Inflammatory macrophage treated with lipopolysaccharide for 1 hour (primary cell): ENCODE measurements at regions not wholly inside any gene's neighbourhood (a gene's known extent, or its start where the extent isn't known, plus 50 kb on each side); places are given as distances from the start of the nearest gene placed in this dataset.
"Not testable (repeated sequence)": the region's sequence is repeated elsewhere in the genome, so short reads cannot be mapped to it uniquely, and the experiment has no call there.

Source experiments
- DNase-seq, 2 donors: peaks; one replicate each; pipeline ENCODE4 v3.0.0-alpha.2; 2020 to 2022

DNA sequence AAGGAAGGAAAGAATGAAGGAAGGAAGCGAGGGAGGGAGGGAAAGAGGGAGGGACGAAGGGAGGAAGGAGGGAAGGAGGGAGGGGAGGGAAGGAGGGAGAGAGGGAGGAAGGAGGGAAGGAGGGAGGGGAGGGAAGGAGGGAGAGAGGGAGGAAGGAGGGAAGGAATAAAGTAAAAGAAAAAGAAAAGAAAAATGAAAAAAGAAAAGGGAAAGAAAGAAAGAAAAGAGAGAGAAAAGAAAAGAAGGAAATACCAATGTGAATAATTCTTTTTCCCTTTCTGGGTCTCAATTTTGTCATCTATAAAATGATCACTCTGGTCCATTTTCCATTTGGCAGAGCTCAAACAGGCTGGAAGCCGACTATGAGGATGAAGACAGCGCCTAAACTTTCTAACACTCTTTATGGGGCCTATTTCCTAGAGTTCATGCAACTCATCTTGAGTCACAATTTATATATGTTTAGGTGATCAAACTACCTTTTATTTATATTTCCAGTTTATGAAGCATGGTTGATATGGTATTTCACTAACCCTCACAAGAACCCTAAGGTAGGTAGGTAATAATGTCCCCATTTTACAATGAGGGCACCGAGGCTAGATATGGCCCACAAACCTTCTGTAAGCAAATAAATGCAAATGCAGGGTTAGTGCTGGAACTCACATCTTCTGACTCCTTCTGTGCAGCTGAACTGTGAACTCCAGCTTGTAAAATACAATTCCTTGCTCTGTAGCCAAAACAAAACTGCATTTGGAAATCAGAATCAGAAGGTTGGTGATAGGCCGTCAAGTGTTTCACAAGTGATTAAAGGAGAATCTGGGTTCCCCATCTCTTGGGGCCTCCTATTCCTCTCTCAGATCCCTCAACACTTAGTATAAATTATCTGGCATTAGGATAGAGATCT, 434.3 kb downstream of the ETS1 start:
- DNase-seq, result no peak

DNA sequence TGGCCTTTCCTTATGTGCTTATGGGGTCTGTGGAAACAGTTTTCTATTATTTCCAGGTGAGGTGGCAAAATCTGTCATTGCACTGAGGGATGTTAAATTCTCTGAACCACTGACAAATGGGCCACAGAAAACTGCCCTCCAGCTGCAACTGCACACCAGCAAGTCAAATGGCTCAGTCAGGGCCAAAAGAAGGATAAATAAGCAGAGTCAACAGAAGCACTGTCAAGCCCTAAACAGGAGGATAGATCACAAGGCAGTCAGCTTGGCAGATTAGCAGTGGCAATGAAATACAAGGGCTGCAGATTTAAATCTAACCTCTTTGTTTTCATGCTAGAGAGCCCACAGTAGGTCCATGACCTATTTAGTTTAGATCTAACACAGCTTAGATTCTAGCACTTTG, 435.6 kb downstream of the ETS1 start:
- no peak for DNase-seq

DNA sequence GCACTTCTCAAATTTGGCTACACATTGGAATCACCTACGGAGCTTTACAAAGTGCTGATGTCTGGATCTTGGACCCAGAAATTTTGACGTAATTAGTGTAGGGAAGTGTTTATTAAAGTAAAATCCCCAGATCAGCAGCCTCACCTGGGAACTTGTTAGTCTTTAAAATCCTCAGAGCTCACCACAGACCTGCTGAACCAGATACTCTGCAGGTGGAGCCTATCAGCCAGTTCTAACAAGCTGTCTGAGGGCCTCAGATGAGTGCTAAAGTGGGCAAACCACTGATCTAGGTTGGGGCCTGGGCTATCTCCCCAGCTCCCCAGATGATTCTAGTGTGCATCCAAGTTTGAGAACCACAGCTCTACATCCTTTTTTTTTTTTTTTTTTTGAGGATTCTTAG, 436.0 kb downstream of the ETS1 start:
- DNase-seq, result no peak

DNA sequence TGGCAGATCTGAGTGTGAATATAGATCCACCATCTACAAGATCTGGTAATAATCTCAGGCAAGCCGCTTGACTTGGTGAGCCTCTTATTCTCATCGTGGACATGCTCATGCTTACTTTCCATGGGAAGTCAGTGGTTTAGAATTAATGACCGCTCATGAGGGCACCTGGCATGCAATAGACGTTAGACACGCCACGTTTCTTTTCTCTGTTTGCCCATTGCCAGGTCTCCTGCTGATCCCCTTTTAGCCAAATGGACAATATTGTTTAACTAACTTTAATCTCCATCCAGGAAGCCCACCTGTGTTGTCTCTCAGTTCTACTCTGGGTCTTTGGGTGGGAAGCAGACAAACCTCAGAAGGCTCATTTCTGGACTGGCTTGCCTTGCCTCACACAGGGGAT, 439.1 kb downstream of the ETS1 start:
- DNase-seq, result no peak

DNA sequence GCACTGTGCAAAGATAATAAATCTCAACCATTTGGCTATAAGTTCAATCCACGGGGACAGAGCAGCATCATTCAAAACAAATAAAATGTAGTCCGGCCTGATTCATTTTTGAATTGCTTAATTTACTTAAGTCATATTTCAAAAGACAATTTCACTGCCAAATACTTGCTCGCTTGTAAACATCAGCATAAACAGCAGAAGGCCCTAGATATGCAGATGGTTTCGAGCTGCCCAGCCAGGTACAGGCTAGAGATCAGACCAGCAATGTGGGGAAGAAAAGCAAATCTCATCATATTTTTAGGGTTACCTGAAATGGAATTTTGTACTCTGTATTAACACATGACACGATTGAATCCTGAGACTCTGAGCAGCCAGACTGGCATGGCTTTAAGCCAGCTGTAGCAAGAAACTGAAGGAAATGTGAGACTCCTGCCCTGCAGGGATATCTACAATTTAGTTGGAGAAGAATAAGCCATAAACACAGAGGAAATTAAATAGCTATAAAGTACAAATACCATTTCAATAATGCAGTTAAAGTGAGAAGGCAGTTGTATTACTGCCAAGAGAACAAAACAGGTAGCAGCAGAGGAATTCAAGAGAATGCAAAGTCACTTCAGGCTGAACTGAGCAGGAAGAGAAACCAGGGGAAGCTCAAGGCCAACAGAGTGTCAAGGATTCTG, 440.3 kb downstream of the ETS1 start:
- DNase-seq, result no peak

DNA sequence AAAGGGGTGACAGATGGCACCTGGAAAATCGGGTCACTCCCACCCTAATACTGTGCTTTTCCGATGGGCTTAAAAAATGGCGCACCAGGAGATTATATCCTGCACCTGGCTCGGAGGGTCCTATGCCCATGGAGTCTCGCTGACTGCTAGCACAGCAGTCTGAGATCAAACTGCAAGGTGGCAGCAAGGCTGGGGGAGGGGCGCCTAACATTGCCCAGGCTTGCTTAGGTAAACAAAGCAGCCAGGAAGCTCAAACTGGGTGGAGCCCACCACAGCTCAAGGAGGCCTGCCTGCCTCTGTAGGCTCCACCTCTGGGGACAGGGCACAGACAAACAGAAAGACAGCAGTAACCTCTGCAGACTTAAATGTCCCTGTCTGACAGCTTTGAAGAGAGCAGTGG, 447.1 kb downstream of the ETS1 start:
- not testable (repeated sequence) for DNase-seq

DNA sequence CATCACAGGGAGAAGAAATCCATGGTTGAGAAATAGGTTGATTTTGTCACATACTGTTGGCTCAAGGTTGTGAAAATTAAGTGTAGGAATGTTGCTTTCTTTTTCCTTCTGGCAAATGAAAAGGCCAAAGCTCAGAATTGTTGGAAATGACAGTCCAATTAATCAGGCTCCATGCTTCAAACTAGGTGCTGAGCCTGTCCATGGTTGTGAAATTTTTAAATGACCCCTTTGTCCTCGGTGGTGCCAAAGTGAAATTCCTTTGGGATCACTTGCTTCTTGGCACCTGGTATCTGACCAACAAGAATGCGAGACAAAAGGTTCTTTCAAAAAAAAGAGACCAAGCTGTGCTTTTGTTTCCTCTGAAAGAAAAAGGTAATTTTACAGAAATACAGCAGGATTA, 451.9 kb downstream of the ETS1 start:
- DNase-seq, result no peak

DNA sequence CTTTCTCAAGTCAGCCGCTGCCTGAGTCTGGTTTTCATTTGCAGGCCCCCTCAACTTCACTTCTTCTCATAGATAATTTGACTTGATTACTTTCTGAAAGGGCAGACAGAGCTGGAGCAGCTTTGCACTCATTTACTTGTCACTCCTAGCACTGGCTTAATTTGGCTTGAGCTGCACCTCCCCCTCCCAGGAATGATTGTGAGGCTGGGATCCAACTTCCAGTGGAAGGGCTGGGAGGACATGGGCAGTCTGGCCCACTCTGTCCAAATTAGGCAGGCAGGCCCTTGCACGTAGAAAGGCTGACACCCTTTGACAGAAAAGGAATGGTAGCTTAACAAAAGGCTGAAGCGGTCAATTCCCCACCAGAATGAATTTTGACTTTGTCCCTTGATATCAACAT, 453.9 kb downstream of the ETS1 start:
- DNase-seq, result no peak

DNA sequence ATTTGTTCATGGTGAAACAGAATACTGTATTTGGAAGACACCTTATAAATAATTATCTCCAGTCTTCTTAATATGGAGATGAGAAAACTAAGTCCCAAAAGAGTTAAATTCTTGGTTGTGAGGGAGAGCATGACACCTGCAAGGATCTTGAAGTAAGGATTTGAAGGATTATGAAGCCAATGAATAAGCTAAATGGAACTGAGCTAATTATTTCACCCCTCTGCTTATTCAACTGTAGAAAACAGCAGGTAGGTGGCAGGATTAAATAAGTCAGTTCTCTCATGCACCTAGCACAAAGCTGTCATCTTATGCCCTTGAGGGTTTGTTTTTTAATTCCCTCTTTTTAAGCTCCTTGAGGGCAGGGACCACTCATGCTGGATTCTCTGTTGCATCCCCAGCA, 457.3 kb downstream of the ETS1 start:
- no peak for DNase-seq

DNA sequence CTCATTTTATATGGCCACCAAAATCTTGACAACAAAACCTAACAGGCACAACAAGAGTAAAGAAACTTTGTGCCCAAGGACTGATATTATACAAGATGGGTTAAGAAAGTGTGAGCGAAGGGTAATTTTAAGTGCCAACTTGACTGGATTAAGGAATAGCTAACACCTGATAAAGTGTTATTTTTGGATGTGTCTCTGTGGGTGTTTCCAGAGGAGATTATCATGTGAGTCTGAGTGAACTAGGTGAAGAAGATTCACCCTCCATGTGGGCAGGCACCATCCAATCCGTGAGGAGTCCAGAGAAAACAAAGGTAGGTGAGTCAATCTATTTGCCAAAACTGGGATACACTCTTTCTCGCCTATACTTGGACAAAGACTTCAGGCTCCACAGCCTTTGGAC, 461.6 kb downstream of the ETS1 start:
- DNase-seq, result no peak

DNA sequence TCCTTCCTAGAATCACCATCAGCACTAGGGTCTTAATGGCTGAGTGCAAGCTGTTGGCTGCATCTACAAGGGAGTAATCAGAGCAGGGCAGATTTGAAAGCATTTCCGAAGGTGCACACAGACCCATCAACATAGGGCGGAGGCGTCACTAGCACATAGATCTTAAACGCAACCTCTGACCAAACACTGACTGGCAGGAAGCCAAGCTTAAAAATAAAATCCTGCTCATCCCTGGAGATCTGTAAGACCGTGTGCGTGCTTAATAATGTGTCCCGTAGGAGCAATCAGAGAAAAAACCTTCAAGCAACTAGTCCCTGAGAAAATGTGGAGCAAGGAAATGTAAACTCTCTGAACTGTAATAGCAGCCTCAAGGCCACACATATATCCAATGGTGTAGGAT, 470.5 kb downstream of the ETS1 start:
- no peak for DNase-seq

DNA sequence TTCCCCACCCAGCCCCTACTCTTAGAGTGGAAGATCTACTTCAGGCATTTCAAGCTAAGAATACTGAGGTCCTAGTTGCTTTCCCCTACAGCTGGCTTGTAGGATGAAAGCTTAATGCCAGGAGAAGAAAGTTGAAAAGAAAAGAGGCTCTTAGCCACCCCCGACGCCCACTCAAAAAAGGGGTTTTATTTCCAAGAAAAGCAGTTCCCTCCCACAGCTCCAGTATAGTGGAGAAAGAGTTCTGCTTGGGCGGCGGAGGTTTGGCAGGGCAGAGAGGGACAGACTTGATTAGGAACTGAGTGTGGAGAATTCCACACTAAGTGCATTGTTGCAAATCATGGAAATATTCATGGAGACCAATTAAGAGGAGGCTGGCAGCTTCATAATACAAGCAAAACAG, 470.9 kb downstream of the ETS1 start:
- DNase-seq, result peak; percentile 7 to 17

DNA sequence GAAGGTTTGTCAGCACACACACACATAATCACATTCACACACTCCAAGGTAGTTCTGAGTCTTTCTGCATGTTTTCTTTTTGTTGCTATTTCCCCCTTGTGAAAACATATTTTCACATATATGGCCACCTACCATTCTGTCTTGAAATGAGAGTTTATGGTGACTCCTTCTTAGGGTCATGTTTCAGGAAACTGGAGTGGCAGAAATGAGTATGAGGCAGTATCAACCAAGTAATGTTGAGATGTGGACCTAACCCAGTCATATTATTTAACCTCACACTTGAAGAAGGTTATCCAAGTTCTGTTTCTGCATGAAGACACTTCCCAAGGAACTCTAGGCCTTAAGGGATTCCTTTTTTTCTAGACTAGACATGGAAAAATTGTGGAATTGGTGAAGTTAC, 481.4 kb downstream of the ETS1 start:
- no peak for DNase-seq

DNA sequence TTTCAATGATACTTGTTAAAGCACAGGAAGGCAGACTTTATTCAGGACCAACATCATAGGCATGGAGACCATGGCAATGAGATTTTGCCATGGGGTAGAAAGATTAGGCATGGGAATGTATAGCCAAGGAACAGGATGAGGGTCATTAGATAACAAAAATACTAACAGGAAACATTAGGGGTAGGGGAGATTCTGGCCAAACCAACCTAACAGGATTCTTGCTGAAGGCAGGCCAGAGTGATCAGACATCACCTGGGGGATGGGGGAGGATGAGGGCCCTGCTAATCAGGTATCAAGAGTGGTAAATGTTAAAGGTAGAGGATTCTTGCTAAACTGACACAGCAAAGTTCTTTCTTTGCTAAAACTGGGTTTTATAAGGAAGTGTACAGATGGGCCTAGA, 481.8 kb downstream of the ETS1 start:
- DNase-seq, result no peak

DNA sequence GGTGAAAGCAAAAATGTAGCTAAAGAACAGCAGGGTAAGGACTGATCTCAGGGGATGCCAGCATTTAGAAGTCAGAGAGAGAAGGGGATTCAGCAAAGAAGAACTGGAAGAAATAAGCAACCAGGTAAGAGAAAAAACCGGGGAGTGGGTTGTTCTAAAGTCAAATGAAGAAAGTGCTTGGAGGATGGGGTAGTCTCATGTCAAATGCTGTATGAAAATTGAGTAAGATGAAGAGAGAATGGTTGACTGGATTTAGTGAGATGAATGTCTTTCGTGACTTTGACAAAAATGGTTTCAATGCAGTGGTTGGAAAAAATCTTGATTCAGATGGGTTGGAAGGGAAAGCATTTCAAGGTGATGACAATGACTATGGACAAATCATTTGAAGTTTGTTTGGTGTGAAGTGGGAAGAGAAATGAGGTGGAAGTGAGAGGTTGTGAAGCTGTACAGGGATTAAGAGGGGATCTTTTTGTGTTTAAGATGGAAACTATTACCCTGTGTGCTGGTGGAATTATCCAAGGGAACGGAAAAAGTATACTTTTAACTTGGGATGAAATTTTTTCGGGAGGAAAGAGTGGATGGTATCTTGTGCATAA, 484.0 kb downstream of the ETS1 start:
- no peak for DNase-seq

DNA sequence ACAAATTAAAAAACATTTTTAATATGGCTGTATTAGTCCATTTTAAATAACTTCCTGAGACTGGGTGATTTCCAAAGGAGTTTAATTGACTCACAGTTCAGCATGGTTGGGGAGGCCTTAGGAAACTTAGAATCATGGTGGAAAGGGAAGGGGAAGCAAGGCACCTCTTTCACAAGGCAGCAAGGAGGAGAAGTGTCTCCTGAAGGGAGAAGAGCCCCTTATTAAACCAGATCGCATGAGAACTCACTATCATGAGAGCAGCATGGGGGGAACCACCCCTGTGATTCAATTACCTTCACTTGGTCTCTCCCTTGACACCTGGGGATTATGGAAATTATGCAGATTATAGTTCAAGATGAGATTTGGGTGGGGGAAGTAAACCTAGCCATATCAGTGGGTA, 488.6 kb downstream of the ETS1 start:
- DNase-seq, result peak; percentile 57 to 78

DNA sequence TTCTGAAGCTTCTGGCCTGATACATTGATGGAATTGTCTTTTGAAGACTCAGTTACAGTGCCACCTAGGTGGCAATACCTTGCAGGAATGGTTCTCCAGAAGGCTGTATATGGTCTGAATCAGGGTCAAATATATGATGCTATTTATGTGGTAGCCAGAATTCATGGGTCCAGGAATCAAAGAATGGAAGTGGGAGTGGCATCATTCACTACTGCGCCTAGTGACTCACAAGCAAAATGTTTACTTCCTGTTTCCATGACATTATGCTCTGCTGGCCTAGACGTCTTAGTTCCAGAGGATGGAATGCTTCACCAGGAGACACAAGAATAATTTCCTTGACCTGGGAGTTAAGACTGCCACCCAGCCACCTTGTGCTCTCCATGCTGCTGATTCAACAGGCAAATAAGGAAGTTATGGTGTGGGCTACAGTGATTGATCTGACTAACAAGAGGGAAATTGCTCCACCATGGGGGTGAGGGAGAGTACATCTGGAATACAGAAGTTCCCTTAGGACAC, 491.8 kb downstream of the ETS1 start:
- DNase-seq, result peak; percentile 25 to 55

DNA sequence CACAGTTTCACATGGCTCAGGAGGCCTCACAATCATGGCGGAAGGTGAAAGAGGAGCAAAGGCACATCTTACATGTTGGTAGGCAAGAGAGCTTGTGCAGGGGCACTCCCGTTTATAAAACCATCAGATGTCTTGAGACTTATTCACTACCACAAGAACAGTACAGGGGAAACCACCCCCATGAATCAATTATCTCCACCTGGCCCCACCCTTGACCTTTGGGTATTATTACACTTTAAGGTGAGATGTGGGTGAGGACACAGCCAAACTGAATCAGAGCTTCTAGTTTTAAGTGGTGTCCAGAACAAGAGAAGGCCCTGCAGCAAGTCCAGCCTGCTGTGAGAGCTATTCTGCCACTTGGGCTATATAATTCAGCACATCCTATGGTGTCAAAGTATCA, 493.7 kb downstream of the ETS1 start:
- DNase-seq, result no peak

DNA sequence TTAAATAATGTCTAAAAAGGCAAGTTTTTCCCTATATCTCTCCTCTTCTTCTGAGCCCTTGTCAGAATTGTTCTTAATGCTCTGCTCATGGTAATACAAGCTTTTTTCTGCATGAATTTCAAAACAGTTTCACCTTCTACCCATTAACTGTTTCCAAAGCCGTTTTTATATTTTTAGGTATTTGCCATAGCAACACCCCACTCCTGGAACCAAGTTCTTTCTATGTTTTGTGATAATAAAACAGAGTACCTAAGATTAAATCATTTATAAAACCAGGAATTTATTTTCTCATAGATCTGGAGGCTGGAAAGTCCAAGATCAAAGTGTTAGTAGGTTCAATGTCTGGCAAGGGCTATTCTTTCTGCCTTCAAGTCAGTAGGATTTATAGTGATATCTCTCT, 497.4 kb downstream of the ETS1 start:
- no peak for DNase-seq

DNA sequence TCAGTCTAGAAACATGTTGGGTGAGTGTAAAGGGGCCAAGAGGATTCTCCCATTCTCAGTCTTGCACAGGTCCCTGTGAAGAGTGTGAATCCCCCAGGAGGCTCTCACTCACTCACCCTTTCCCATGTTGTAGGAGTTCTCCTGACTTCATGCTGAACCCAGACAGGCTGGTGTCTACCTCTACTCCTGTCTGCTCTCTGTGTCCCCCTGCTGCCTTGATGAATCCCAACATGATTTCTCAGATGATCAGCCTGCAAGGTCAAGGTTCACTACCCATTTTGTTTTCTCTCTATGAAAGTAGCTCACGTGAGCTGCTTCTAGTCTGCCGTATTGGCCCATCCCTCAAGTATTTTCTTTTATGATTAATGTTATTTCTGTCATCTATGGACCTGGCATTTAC, 500.6 kb downstream of the ETS1 start:
- no peak for DNase-seq

DNA sequence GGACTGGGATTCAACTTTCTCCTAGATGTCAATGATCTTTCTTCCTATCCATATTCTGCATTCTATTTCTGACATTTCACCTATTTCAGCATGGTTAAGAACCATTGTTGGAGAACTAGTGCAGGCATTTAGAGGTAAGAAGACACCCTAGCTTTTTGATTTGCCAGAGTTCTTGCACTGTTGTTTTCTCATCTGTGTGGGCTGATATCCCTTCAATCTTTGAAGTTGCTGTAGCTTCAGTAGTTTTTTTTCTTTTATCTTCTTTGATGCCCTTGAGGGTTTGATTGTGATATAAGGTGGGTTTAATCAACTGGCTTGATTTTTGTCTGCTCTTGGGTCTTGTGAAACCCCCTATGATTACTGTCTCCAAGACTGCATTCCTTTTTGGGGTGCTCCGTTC, 502.1 kb downstream of the ETS1 start:
- no peak for DNase-seq

DNA sequence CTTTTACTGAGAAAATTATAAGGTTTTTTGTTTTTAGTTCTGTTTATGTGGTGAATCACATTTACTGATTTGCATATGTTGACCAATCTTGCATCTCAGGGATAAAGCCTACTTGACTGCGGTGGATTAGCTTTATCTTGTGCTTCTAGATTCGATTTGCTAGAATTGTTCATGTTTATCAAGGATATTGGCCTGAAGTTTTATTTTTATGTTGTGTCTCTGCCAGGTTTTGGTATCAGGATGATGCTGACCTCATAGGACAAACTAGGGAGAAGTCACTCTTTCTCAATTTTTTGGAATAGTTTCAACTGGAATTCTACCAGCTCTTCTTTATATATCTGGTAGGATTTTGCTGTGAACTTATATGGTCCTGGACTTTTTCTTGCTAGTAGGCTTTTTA, 504.8 kb downstream of the ETS1 start:
- DNase-seq, result no peak

DNA sequence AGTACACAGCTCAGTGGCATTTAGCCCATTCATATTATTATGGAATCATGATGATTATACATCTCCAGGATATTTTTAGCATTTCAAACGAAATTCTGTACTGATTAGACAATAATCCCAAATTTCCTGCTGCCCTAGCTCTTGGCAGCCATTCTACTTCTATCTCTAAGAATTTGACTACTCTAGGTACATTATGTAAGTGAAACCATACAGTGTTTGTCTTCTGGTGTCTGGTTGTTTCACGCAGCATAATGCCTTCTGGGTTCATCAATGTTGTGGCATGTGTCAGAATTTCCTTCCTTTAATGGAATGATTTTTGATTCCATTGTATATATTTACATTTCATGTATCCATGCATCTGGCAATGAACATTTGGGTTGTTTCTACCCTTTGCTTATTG, 517.7 kb downstream of the ETS1 start:
- DNase-seq, result no peak

DNA sequence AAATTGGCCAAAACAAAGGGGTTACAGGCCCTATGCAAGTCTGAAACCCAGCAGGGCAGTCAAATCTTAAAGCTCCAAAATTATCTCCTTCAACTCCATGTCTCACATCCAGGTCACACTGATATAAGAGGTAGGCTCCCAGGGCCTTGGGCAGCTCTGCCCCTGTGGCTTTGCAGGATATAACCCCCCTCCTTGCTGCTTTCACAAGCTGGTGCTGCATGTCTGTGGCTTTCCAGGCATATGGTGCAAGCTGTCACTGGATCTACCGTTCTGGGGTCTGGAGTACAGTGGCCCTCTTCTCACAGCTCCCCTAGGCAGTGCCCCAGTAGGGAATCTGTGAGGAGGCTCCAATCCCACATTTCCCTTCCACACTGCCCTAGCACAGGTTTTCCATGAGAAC, 519.6 kb downstream of the ETS1 start:
- no peak for DNase-seq
